ENCODE measurements at regions not wholly inside any gene's neighbourhood (a gene's known extent, or its start where the extent isn't known, plus 50 kb on each side); places are given as distances from the start of the nearest gene placed in this dataset.

DNA sequence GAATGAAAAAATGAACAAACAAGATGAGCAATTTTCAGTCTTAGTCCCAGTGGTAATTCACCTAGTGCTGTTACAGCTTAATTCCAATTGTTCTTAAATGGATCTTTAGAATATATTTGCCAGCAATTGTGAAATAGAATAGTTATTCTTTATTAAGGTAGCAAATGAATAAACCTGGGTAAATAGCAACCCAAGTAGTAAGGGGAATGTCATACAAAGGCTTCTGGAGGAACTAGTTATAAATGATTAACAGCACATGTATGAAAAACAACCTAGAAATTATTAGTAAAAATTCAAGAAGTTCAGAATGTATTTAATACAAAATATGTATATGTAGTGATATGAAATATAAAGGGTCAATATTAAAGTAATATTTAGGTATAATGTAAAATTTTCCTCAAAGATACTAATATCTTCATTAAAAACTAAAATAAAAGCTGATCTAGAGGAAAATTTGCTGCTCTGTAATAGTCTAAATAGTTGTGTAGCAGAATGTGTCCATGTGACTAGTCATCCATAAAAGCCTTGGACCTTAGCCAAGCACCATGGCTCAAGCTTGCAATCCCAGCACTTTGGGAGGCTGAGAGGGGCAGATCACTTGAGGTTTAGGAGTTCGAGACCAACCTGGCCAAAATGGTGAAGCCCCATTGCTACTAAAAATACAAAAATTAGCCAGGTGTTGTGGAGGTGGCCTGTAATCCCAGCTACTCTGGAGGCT lies 535.9 kb upstream of the ATXN8OS start:
- DNase-seq (ENCODE audit: low read depth) = no peak

DNA sequence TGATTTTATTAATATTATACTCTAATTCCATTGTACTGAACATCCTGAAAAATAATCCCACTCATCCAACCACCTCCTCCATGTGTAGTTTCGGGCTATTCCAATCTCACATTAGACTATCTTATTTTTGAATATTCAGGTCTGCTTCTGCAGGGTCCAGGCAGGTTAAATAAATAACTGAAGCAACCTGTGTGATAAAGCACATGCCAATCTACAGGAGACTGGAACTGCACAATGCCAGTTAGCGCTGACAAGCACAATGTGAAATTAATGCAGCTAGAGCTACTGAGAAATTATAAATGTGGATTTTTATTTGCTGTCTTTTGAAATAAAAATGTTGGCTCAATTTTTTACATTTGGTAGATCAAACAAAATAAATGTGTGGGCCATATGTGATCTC lies 540.1 kb upstream of the ATXN8OS start:
- DNase-seq (ENCODE audit: low read depth) = no peak

DNA sequence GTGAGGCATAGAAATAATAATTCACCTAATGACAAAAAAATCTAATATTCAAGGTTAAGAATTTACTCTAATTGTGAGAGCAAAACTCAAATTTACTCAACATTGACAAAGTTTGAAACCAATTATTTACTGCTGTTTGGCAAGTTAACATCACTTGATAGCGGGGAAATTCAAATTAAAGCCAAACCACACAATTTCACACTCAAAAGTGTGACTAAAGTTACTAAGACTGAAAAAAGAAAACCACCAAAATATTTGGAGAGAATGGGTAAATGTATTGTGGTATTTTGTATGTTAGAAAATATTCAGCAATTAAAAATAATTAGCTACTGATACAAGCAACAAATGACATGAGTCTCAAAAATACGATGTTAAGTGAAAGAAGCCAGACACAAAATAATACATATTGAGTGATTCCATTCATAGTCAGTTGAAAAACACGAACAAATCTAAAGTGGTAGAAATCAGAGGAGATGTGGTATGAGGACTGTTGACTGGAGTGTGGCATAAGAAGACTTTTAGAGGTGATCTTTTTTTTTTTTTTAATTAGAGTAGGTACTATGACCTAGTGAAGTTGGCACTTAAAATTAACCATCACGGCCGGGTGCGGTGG lies 541.4 kb upstream of the ATXN8OS start:
- no peak for DNase-seq (ENCODE audit: low read depth)

DNA sequence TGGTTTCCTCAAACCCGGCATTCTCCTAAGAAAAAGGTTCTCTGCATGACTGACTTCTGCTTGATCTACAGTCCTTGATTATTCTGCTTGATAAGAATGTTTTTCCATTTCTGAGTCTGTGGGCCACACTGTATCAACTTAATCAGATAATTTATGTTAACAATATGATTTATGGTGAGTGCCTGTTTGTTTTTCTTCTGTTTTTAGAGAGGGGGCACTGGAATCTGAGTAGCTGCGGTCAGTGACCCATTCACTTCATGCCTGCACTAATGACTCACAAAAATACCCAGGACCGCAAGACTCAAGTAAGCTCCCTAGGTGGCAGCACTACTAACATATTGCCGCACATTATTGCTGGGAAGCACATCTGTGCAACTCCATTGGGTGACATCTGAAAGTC lies 542.3 kb upstream of the ATXN8OS start:
- peak; percentile 2 for DNase-seq (ENCODE audit: low read depth)

DNA sequence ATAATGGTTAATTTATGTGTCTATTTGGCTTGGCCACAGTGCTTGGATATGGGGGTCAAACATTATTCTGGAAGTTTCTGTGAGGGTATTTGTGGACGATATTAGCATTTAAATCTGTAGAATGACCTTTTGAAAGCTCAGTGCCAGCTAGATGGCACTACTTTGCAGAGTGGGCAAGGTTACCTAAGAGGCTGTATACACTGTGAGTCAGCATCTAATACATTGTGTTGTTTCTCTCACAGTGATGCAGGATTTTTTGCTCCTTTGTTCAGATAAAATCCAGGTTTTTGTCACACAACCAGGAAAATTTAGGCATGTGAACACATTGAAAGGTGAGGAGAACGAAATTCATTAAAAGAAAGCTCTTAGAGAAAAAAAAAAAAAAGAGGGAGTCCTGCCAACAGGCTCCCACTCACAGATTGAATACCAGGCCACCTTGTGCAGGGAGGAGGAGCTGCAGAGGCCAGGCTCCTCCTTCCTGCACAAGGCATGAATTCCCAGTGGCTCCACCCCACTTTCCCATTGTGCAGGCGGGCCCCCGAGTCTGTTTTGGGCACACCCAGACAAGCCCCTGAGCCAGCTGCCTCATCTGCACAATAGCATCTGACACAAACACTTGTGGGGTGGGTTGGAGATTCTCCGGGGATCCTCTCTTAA lies 551.0 kb upstream of the ATXN8OS start:
- no peak for DNase-seq (ENCODE audit: low read depth)

DNA sequence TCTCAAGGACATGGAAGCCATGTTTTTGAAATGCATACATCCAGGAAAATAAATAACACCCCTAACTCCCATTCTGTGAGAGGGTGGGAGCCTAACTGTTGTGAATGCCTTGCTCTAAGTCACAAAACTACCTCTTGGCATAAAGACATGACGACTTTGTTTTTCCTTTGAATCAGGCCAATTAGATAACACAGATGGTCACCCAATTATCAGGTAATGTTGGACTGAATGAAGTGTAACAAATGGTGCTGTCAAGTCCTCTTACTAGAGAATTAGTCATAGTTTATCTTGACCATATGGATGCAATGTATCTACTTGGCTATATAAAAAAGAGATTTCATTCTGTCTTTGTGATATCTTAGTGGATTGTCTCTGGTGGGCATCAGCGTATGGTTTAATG lies 553.6 kb upstream of the ATXN8OS start:
- DNase-seq (ENCODE audit: low read depth) = no peak

DNA sequence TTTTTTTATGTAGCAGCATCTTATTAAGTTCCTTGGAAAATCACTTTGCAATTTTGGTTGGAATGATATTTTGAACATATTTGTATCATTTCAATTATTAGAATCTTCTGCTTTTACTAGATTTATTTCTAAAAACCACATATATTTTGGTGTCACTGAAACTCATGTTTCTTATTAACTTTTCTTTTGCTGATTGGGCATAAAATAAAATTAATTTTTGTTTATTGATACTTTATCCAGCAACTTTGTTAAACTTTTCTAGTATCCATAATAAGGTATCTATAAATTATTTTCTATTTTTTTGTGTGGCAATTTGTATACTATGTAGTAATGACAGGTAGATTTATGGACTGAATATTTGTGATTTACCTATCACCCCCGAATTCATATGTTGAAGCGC lies 556.4 kb upstream of the ATXN8OS start:
- DNase-seq (ENCODE audit: low read depth) = no peak

DNA sequence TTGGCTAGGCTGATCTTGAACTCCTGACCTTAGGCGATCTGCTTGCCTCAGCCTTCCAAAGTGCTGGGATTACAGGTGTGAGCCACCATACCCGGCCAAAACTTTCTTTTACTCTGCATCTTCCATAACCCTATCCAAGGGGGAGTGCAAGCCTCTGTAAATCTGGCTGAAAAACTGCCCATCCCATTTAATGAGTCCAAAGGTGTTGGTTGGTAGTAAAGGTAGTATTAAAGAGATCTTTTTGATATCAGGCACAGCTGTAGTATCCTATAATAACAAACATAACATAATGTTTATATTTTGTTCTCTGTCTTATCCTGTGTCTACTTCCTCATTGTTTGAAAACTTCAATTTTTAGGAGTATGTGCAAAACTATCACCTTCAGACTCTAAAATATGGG lies 559.8 kb upstream of the ATXN8OS start:
- DNase-seq (ENCODE audit: low read depth) = no peak

DNA sequence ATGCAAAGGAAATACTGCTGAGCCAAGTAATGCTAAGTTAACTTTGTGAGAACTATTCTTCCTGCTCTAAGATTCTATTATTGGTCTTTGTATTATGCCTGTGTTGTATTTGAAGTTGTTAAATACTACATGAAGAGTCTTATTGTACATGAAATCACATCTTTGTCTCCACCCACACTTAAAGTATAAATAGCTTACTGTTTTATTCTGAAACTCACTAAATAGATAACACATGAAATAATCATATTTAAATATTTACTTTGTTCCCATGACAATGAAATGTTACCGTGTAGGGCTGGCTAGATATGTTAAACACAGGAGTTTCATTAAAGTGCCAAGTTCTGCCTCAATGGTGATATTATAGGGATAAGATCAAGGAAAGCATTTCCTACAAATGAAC lies 562.1 kb upstream of the ATXN8OS start:
- no peak for DNase-seq (ENCODE audit: low read depth)

DNA sequence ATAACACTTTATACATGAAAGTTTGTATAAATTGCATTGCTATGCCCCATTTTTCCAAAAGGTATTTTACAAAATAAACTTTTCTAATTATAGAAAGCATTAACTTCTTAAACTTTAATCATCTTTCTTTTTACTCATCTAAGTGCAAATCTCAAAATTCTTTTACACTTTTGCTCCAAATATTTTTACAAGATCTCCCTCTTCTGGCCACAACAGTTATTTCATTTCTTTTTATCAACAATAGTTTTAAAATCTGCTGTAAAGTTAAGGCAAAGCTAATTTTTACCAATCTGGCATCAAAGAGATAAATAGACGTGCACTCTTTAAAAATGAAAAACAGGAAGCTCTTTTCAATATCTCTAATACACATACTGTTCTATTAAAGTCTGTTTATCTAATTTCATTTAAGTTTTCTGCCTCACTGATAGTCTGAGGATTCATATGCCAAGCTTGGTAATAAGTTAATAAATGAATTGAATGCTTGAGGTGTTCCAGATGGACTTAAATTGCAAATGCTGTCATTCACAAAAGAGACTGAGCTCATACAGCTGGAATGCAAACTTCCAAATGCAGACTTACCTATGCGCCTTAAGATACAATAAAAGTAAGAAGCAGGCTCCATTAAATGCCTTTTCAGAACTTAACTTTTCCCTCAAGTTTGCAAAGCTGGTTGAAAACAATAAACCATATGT lies 583.0 kb upstream of the ATXN8OS start:
- DNase-seq (ENCODE audit: low read depth) = no peak

DNA sequence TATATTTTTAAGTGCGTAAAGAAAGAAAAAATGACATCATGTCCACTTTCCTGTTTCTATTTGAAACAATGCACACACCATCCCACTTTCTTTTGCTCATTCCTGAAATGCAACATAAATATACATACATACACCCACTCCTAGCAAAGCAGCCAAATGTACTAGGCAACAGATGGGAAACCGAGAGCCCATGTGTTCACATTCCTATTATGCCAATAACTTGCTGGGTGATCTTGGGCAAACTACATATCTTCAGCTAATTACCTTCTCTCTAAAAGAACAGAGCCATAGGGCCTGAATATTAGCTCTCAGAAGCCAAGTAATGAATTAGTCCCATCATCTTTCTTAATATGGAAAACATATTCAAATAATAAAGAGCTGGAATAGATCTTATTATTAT lies 610.6 kb upstream of the ATXN8OS start:
- no peak for DNase-seq (ENCODE audit: low read depth)

DNA sequence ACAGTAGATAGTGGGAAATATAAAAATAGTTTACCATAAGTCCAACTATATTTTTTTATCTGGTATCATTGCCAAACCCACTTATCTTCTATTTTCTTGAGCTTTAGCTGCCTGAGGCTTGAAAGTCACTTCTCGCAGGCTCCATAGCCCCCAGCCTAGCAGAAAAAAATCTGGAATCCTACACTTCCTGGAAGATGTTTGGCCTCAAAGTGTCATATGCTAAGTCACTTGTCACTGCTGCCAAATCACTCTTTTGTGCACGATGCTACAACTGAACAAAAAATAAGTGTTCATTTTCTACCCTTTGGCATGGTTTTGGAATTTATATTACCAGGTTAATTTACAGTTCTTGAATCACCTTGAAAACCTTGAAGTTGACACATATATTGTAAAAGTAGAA lies 612.5 kb upstream of the ATXN8OS start:
- DNase-seq (ENCODE audit: low read depth) = no peak

DNA sequence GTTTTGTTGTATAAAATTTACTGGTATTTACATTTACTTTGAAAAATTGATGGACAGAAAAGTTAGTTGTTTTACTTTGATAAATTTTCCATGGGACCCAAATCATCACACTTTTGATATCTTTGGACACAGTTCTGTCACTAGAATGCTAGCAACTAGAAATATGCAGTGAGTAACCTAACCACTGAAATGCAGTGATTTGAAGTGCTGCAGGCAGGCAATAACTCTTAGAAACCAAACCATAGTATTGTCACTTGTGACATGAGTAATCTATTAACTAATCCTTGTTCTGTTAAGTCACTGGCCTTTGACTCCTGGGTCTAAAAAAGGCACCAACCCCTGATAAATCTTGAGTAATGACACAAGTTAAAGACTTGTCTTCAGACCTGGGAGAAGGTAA lies 620.0 kb upstream of the ATXN8OS start:
- no peak for DNase-seq (ENCODE audit: low read depth)

DNA sequence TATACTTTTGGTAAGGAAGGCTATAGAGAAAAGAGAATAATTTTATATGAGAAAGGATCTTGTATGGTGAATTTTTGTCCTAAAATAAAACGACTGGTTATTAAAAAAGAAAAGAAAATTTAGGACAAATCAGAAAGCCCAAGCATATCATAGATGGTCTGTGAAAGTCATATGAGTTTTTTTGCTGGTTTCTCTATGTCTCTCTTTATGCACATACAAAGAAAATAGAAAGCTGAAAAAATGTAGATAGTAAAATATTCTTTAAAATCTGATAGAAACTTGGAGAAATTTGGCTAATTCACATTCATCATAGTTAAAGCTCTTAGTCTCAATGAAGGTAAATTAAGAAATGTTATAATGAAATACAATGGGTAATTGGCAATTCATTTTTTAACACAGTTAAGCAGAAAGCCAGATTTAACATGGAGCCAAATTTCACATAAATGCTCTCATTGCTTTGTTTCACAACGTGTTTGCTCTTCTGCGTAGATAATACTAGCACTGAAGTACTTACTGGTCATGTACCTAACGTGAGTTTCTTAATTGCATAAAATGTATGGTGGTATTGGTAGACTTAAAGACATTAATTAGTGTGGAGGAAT lies 621.5 kb upstream of the ATXN8OS start:
- no peak for DNase-seq (ENCODE audit: low read depth)

DNA sequence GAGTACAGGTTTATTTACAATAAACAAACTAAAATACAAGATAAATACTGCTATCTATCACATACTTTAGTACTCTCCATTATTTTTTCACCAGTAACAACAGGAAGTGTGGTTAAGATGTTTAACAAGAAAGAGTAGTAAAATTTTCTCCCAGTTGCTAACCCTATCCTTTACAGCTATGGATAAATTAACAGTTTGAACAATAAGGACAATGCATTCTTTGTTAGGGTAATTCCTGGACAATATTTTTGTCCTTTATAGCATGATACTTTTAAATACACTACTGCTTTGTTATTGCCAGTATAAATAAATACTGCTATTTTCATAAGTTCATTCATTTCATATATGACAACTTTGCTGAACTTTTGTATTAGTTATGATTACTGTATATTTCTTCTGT lies 630.2 kb upstream of the ATXN8OS start:
- DNase-seq (ENCODE audit: low read depth) = no peak

DNA sequence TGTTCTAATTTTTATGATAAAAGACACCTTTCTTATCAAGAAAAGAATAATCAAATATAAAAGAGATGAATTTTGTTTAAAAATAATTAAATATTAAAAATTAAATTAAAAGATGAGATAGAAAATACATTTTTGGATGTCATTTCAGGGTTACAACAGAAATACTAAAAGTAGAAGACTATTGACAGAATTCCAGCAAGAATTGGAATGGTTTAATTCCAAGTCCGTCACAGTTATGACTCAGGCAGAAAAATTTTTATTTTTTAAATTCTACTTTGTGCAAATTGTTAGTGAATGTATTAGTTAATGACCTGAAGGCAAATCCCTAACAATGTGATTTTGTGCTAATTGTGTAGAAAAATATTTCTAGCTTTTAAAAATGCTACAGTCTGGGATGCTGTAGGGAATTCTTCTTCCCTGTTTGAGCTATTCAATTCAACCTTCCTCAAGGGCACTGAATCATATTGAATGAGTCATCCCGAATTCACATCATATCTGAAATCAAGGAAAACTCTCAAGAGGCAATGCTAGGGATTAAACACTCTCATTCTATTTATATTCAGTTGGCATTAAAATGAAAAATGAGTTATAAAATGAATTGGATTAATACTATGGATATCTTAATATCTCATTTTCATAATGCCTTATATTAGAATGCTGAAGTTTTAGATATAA lies 633.5 kb upstream of the ATXN8OS start:
- no peak for DNase-seq (ENCODE audit: low read depth)

DNA sequence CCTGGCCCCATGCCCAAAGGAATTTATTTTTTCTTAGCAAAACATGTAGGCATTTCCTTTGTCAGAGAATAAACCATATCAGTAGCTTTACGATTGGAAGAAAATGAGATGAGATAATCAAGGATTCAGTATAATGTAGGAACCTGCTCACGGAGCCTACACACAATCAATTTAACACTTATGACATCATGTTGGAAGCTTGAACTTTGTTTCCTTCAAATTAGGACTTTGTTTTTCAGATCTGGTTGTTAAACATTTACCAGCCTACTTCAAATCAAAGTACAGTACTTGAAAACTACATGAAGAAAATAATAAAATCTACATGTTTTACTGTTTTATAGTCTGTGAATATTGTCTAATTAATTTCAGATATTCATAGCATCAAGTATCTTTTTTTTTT lies 639.0 kb upstream of the ATXN8OS start:
- DNase-seq (ENCODE audit: low read depth) = no peak

DNA sequence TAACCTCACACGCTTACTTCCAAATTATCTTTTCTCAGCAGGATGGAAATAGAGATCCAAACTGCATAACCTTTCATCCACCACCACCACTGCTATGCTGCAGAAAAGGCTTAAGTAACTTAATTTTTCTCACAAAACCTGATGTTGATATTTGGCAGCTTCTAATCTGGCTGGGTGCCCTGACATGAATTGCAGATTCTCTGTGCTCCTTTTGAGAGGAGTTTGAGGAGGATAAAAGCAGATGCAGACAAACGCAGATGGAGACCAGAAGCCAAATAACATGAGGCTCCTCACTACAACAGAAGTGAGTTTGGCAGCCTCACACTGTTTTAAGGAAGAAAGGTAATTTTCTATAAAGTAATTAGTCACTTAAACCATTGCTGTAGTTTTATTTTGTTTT lies 646.2 kb upstream of the ATXN8OS start:
- DNase-seq (ENCODE audit: low read depth) = no peak

DNA sequence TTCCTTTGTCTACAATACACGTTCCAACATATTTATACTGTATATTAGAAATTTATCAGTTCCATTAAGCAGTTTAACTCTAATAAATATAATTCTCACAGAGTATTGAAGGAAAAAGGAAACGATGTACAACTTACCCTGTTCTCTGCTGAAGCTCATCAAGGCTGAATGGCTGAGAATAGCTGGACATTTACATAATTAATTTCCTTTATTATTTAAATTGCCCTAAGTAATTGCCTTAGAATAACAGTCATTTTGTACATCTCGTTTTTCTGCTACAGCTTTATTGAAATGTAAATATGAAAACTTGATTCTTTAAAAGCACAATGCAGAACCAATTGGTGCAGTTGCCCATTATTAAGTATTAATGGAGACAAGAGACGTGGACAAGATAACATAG lies 648.3 kb upstream of the ATXN8OS start:
- no peak for DNase-seq (ENCODE audit: low read depth)

DNA sequence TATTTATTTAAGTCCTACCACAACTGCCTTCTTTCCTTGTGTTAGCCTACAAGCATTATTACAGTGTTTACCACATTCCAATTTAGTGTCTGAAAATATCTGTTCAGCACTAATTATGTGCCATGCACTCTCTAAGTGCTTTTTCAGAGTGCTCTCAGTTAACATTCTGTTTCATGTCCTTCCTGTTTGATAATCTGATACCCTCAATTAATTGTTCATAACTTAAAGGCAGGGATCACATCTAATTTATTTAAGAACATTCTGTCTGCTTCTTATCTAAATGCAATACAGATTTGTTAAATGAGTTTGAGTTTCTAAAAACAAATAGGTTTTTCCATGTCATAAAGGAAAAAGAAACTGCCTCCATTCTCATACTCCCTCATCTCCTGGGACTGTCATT lies 649.6 kb upstream of the ATXN8OS start:
- no peak for DNase-seq (ENCODE audit: low read depth)

DNA sequence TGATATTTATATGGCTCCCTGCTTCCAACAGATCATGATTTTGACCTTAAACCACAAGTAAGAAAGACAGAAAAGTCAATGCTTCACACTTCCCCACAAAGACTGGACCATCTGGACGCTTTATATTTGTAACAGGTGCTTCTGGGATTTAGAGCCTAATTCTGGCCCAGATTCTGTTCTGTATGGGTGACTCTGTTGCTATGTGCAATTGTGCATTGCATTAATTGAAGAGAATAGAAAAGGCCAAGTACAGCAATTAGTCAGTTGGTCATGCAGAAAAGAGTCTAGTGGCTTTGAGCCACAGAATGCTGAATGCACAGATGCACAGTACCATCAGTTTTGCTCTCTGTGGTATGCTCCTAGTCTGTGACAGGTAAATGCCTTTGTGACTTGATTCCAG lies 657.4 kb upstream of the ATXN8OS start:
- DNase-seq (ENCODE audit: low read depth) = no peak

DNA sequence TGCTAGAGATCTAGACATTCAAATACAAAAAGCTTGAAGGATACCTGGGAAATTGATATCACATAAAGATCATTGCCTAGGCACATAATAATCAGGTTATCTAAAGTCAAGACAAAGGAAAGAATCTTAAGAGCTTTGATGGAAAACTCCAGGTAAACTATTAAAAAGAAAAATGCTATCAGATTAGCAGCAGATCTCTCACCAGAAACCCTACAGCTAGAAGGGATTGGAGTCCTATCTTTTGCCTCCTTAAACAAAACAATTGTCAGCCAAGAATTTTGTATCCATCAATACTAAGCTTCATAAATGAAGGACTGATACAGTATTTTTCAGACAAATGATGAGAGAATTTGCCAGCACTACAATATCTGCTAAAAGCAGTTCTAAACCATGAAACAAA lies 682.4 kb upstream of the ATXN8OS start:
- DNase-seq (ENCODE audit: low read depth) = no peak

All from LHCN-M2 (cell line).